Uterus (tissue), 2 donors: ENCODE measurements at regions not wholly inside any gene's neighbourhood (a gene's known extent, or its start where the extent isn't known, plus 50 kb on each side); places are given as distances from the start of the nearest gene placed in this dataset. TPM values are rescaled to one million over a fixed set of nuclear protein-coding genes. Genes with fewer than 3 reads are reported as not detected.

ENCODE experiments used
- microRNA-seq: library from miRNA; unstranded; fragments of <30 nt; microRNA quantifications from one replicate; pipeline ENCODE4, GENCODE V29; 2016; ENCODE audit warnings: borderline microRNAs expressed, borderline replicate concordance
- small RNA-seq: library from RNA; depleted of rRNA; stranded (forward); fragments of <200 nt; gene quantifications from one replicate; pipeline ENCODE3, GENCODE V24; 2016

Small RNAs in the stretch of these regions (microRNA-seq; reads per million reads assigned to microRNA genes)
- gene MIR3919, result not detected

Small RNAs in the stretch of these regions (small RNA-seq; reads per million reads assigned to genes)
- not detected for gene MIR3919
- not detected for gene RNU2-31P
